ENCODE measurements at regions not wholly inside any gene's neighbourhood (a gene's known extent, or its start where the extent isn't known, plus 50 kb on each side); places are given as distances from the start of the nearest gene placed in this dataset.

DNA sequence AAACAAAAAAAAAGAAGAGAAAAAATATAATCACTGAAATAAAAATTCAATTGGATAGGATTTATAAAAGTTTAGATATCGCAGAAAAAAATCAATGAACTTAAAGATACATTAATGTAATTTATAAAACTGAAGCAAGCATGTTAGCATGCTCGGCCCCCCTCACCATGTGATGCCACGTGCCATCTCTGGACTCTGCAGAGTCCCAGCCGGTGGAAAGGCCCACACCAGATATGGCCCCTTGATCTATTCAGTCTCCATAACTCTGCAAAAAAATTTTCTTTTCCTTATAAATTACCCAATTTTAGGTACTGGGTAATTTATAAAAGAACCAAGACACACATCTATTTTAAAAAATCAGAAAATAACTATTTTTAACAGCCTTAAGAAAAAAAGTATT is 476.0 kb upstream of the ANO3 start:
- TF ChIP-seq, protein P1, sequence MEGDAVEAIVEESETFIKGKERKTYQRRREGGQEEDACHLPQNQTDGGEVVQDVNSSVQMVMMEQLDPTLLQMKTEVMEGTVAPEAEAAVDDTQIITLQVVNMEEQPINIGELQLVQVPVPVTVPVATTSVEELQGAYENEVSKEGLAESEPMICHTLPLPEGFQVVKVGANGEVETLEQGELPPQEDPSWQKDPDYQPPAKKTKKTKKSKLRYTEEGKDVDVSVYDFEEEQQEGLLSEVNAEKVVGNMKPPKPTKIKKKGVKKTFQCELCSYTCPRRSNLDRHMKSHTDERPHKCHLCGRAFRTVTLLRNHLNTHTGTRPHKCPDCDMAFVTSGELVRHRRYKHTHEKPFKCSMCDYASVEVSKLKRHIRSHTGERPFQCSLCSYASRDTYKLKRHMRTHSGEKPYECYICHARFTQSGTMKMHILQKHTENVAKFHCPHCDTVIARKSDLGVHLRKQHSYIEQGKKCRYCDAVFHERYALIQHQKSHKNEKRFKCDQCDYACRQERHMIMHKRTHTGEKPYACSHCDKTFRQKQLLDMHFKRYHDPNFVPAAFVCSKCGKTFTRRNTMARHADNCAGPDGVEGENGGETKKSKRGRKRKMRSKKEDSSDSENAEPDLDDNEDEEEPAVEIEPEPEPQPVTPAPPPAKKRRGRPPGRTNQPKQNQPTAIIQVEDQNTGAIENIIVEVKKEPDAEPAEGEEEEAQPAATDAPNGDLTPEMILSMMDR (IDR thresholded peaks at IDR 0.05): no peak
- TF ChIP-seq POLR2AphosphoS5 (IDR thresholded peaks at IDR 0.05; ENCODE audit: insufficient read depth in 1 of 2, low read depth in 1 of 2) (no peak), POLR2A (IDR thresholded peaks at IDR 0.05) (no peak)

Measured in vagina (tissue), 2 donors.